ENCODE measurements at regions not wholly inside any gene's neighbourhood (a gene's known extent, or its start where the extent isn't known, plus 50 kb on each side); places are given as distances from the start of the nearest gene placed in this dataset.
"Not testable (repeated sequence)": the region's sequence is repeated elsewhere in the genome, so short reads cannot be mapped to it uniquely, and the experiment has no call there.

DNA sequence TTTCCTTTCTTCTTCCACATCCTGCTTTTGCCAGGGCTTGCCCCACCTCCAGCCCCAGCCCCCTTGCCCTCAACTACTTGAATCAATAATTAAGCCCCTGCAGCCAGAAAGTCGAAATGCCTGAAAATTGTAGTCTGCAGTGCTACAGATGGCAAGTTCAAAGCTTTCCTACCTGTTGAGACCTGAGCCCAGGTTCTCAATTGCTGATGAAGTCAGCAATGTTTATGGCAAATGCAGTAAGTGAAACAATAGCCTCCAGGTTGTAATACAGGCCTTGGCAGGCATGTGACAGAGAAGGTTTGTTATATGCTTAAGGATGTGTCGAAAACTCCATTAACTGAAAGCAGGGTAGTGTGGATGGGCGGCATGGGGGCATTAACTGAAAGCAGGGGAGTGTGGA, 181.1 kb upstream of the SESN3 start:
- ATAC-seq (ENCODE audit: low FRiP score) (no peak), DNase-seq (ENCODE audit: low spot score) (no peak)
- TF ChIP-seq CTCF (IDR thresholded peaks at IDR 0.05) = no peak

DNA sequence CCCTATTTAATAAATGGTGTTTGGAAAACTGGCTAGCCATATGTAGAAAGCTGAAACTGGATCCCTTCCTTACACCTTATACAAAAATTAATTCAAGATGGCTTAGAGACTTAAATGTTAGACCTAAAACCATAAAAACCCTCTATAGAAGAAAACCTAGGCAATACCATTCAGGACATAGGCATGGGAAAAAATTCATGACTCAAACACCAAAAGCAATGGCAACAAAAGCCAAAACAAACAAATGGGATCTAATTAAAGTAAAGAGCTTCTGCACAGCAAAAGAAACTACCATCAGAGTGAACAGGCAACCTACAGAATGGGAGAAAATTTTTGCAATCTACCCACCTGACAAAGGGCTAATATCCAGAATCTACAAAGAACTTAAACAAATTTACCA, 179.7 kb upstream of the SESN3 start:
- not testable (repeated sequence) for ATAC-seq (ENCODE audit: low FRiP score); DNase-seq (ENCODE audit: low spot score)

DNA sequence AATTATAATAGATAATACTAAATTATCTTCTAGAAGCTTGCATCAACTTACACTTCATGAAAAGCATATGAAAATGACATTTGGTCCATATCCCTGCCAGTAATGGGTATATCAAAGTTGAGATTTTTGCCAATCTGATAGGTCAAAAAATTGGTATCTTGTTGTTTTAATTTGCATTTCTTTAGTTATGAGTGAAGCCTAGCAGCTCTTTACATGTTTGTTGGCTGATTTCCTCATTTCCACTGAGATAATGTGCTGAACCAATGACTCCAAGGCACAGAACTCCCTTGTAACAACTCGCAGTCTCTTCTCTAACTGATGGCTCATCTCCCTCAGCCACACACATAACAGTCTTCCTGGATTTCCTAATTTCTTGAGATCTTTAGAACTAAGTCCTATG, 175.3 kb upstream of the SESN3 start:
- no peak for DNase-seq (ENCODE audit: low spot score)
- no peak for ATAC-seq (ENCODE audit: low FRiP score)

DNA sequence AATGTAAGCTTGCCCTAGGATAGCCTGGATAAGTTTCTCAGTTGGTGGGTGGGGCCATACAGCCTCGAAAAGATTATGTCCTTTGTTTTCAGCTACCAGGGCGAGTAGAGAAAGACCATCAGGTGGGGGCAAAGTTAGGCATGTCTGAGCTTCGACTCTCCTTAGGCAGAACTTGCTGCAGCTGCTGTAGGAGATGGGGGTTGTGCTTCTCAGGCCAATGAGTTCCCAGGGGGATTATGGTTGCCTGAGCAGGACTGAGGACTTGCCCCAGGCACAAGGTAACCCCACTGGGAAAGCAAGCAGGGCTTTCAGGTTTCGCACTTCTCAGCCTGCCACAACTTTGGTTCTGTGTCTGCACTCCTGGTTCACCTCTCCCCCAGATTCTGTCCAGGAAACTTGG, 173.4 kb upstream of the SESN3 start:
- TF ChIP-seq CTCF (IDR thresholded peaks at IDR 0.05) = no peak
- no peak for ATAC-seq (ENCODE audit: low FRiP score)

More for the DNA sequence above, 175.3 kb upstream of the SESN3 start:
- TF ChIP-seq CTCF (IDR thresholded peaks at IDR 0.05) = no peak

DNA sequence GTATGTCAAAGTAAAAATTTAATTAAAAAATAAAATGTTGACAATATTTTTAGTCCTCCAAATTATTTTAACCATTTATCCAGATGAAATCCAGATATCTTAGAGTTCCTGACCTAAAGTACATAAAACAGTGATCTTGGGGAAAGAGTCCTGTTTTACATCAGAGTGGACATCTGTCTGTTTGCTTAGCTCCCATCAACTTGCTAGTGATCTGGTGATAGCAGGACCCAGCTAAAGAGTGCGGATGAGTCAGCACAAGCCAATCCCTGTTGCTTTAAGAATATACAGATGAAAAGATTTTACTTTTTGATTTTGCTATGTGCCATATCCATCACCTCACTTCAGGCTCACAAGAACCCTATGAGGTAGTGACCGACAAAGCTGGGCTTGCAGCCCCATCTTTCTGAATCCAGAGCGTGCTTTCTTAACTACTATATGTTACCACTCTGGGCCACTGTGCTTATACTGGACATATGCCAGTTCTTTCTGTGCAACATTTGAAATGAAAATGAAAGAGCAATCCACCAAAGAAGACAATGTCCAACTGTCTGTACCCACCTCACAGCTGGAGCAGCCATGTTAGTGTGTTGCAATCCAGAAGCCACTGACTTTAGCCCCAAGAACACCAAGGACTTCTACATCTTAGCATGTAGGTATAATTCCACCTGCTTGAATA, 167.6 kb upstream of the SESN3 start:
- DNase-seq (ENCODE audit: low spot score) (no peak), ATAC-seq (ENCODE audit: low FRiP score) (no peak)
- TF ChIP-seq CTCF (IDR thresholded peaks at IDR 0.05) = no peak

More for the DNA sequence above, 173.4 kb upstream of the SESN3 start:
- DNase-seq (ENCODE audit: low spot score) = no peak

GRCh38 chr11:95392644-95393043, 161.6 kb upstream of the SESN3 start:
- no peak for DNase-seq (ENCODE audit: low spot score)
- ATAC-seq (ENCODE audit: low FRiP score) = no peak
- no peak for TF ChIP-seq CTCF (IDR thresholded peaks at IDR 0.05)

DNA sequence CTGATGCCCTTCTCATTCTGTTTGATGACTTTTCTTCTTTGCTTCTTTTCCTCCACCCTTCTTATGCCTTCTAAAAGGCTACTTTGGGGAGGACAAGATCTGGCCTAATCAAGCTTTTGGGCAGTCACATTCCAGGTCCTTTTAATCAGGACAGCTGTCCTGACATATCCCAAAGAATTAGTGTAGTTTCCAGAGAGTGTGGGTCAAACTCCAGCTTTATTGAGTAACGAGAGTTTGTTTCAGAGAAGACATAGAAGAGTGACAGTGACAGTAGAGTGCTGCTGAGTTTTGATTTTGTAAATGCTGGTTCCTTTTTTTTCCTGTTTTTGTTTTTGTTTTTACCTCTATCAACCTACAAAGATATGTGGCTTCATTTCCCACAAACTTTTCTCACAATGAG, 158.4 kb upstream of the SESN3 start:
- no peak for TF ChIP-seq CTCF (IDR thresholded peaks at IDR 0.05)
- DNase-seq (ENCODE audit: low spot score) = no peak
- ATAC-seq (ENCODE audit: low FRiP score) = no peak
